ENCODE measurements at regions not wholly inside any gene's neighbourhood (a gene's known extent, or its start where the extent isn't known, plus 50 kb on each side); places are given as distances from the start of the nearest gene placed in this dataset.

GRCh38 chr14:87285506-87285905 lies 707.5 kb downstream of the GALC start:
- no peaks in the 10 kb centered on the region for H3K27me3 Mint-ChIP-seq (ENCODE audit: low read depth, poor library complexity)
- no peak overlapping the region for H3K27ac Mint-ChIP-seq
- H3K36me3 Mint-ChIP-seq (ENCODE audit: low read depth): no peaks in the 10 kb centered on the region
- no peaks in the 10 kb centered on the region for H3K4me1 Mint-ChIP-seq
- H3K4me3 Mint-ChIP-seq: no peak overlapping the region
- DNase-seq: no peak
- TF ChIP-seq CTCF (IDR thresholded peaks at IDR 0.05): no peak
- H3K9me3 Mint-ChIP-seq: no peaks in the 10 kb centered on the region

GRCh38 chr14:87283547-87283946 lies 709.4 kb downstream of the GALC start:
- Mint-ChIP-seq H3K27me3 (ENCODE audit: low read depth, poor library complexity) (no peaks in the 10 kb centered on the region), H3K4me1 (no peaks in the 10 kb centered on the region), H3K4me3 (no peak overlapping the region), H3K9me3 (no peaks in the 10 kb centered on the region), H3K36me3 (ENCODE audit: low read depth) (no peaks in the 10 kb centered on the region), H3K27ac (no peak overlapping the region)
- TF ChIP-seq CTCF (IDR thresholded peaks at IDR 0.05): no peak
- no peak for DNase-seq

GRCh38 chr14:87282266-87282665 lies 710.7 kb downstream of the GALC start:
- Mint-ChIP-seq H3K4me1 (no peaks in the 10 kb centered on the region), H3K4me3 (no peak overlapping the region), H3K27ac (no peak overlapping the region), H3K36me3 (ENCODE audit: low read depth) (no peaks in the 10 kb centered on the region), H3K27me3 (ENCODE audit: low read depth, poor library complexity) (no peaks in the 10 kb centered on the region), H3K9me3 (no peaks in the 10 kb centered on the region)
- TF ChIP-seq CTCF (IDR thresholded peaks at IDR 0.05): no peak
- DNase-seq: no peak

- H3K4me1 Mint-ChIP-seq: no peaks in the 10 kb centered on the region
- no peak for TF ChIP-seq CTCF (IDR thresholded peaks at IDR 0.05)
- no peak for DNase-seq
- H3K27ac Mint-ChIP-seq: no peak overlapping the region
- H3K9me3 Mint-ChIP-seq: no peaks in the 10 kb centered on the region
- no peaks in the 10 kb centered on the region for H3K27me3 Mint-ChIP-seq (ENCODE audit: low read depth, poor library complexity)
- H3K4me3 Mint-ChIP-seq: no peak overlapping the region
- H3K36me3 Mint-ChIP-seq (ENCODE audit: low read depth): no peaks in the 10 kb centered on the region
Observed at GRCh38 chr14:87278415-87278814, 714.6 kb downstream of the GALC start.

- TF ChIP-seq CTCF (IDR thresholded peaks at IDR 0.05): no peak
- Mint-ChIP-seq H3K27ac (no peak overlapping the region), H3K4me1 (no peaks in the 10 kb centered on the region), H3K27me3 (ENCODE audit: low read depth, poor library complexity) (no peaks in the 10 kb centered on the region), H3K4me3 (no peak overlapping the region), H3K36me3 (ENCODE audit: low read depth) (no peaks in the 10 kb centered on the region), H3K9me3 (peaks cover 15% of the 10 kb centered on the region)
- DNase-seq: no peak
Observed at GRCh38 chr14:87271331-87271730, 721.7 kb downstream of the GALC start.

- H3K36me3 Mint-ChIP-seq (ENCODE audit: low read depth): no peaks in the 10 kb centered on the region
- no peak for TF ChIP-seq CTCF (IDR thresholded peaks at IDR 0.05)
- H3K4me3 Mint-ChIP-seq: no peak overlapping the region
- H3K27ac Mint-ChIP-seq: no peak overlapping the region
- H3K9me3 Mint-ChIP-seq: peaks cover 15% of the 10 kb centered on the region
- H3K27me3 Mint-ChIP-seq (ENCODE audit: low read depth, poor library complexity): no peaks in the 10 kb centered on the region
- H3K4me1 Mint-ChIP-seq: no peaks in the 10 kb centered on the region
- DNase-seq: no peak
Observed at GRCh38 chr14:87268997-87269396, 724.0 kb downstream of the GALC start.

Measured in nephron progenitor cell (in vitro differentiated cells).